ENCODE measurements at regions not wholly inside any gene's neighbourhood (a gene's known extent, or its start where the extent isn't known, plus 50 kb on each side); places are given as distances from the start of the nearest gene placed in this dataset.

GRCh38 chr4:184885602-184886001 lies 59.8 kb upstream of the ACSL1 start:
- TF ChIP-seq POLR2A (IDR thresholded peaks at IDR 0.05; ENCODE audit: low read length) = no peak
- TF ChIP-seq GATA1 (IDR thresholded peaks at IDR 0.05; ENCODE audit: low read depth, low read length) = no peak

Data from erythroblast (primary cell).